ENCODE measurements at regions not wholly inside any gene's neighbourhood (a gene's known extent, or its start where the extent isn't known, plus 50 kb on each side); places are given as distances from the start of the nearest gene placed in this dataset.

DNA sequence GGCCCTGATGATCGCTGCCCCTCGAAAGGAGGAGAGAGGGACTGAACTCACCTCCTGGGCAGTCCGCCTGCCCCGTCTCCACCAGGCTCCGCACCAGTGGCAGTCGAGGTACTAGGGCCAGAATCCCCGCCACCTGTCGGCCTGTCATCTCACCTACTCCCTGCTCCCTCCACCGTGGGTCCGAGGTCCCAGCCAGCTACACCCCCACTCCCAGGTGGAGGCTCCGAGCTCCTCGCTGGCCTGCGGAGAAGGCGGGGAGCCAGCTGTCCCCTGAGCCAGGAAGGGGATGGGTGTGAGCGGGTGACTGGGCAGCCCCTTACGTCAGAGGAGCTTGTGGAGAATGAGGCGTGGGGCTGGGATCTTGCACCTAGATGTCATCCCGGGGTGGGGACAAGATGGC is 1066.5 kb upstream of the MANEA start:
- TF ChIP-seq POLR2AphosphoS5 (IDR thresholded peaks at IDR 0.05; ENCODE audit: insufficient read depth in 1 of 2, low read depth in 1 of 2): no peak
- TF ChIP-seq POLR2A (IDR thresholded peaks at IDR 0.05): no peak
- TF ChIP-seq, protein P1, sequence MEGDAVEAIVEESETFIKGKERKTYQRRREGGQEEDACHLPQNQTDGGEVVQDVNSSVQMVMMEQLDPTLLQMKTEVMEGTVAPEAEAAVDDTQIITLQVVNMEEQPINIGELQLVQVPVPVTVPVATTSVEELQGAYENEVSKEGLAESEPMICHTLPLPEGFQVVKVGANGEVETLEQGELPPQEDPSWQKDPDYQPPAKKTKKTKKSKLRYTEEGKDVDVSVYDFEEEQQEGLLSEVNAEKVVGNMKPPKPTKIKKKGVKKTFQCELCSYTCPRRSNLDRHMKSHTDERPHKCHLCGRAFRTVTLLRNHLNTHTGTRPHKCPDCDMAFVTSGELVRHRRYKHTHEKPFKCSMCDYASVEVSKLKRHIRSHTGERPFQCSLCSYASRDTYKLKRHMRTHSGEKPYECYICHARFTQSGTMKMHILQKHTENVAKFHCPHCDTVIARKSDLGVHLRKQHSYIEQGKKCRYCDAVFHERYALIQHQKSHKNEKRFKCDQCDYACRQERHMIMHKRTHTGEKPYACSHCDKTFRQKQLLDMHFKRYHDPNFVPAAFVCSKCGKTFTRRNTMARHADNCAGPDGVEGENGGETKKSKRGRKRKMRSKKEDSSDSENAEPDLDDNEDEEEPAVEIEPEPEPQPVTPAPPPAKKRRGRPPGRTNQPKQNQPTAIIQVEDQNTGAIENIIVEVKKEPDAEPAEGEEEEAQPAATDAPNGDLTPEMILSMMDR (IDR thresholded peaks at IDR 0.05): no peak
- no peaks in the 10 kb centered on the region for H3K4me1 ChIP-seq
- no peaks in the 10 kb centered on the region for H3K27me3 ChIP-seq
- intact Hi-C loops (cut with DNase I): no loop called here
- no peaks in the 10 kb centered on the region for H3K36me3 ChIP-seq
- H3K27ac ChIP-seq: no peak overlapping the region
- DNase-seq (ENCODE audit: extremely low spot score in 2 of 2): no peak
- no peaks in the 10 kb centered on the region for H3K9me3 ChIP-seq
- H3K4me3 ChIP-seq: no peak overlapping the region

DNA sequence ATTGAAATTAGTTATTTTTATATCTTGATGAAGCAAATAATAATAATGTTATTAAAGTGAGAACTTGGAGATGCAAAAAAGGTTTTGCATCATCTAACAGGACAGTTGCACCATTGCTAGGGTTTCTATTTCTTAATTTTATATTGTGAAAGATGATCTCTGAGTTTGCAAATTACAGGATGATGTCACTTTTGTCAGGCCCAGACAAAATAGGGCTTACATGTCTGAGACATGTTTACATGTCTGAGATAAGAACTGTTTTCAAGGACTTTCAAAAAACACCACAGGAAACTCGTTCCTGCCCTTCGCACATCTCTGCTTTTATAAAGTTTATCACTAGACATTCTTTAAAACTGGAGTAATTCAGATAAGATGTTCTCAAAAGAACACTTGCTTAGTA is 1075.8 kb upstream of the MANEA start:
- Histone ChIP-seq H3K27me3 (no peaks in the 10 kb centered on the region), H3K9me3 (no peaks in the 10 kb centered on the region), H3K4me3 (no peak overlapping the region), H3K4me1 (no peaks in the 10 kb centered on the region), H3K36me3 (no peaks in the 10 kb centered on the region), H3K27ac (no peak overlapping the region)
- intact Hi-C loops (cut with DNase I): no loop called here
- no peak for TF ChIP-seq POLR2AphosphoS5 (IDR thresholded peaks at IDR 0.05; ENCODE audit: insufficient read depth in 1 of 2, low read depth in 1 of 2)
- TF ChIP-seq, protein P1 (IDR thresholded peaks at IDR 0.05): no peak
- no peak for TF ChIP-seq POLR2A (IDR thresholded peaks at IDR 0.05)
- no peak for DNase-seq (ENCODE audit: extremely low spot score in 2 of 2)

DNA sequence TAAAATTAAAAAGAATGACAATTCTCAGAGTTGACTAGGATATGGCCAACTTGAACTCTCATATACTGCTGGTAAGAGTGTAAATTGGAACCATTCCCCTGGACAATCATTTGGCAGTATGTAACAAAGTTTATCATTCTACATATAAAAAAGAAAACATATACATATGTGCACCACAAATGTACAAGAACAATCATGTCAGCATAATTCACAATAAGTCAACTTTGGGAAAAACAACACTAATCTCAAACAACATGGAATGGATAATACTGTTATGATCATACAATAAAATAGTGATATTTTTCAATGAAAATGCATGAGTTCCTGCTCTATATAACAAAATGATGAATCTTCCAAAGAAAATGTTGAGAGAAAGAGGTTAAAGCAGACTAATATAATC is 1078.7 kb upstream of the EPHA7 start:
- intact Hi-C loops (cut with DNase I): no loop called here
- TF ChIP-seq, protein P1 (IDR thresholded peaks at IDR 0.05): no peak
- TF ChIP-seq POLR2AphosphoS5 (IDR thresholded peaks at IDR 0.05; ENCODE audit: insufficient read depth in 1 of 2, low read depth in 1 of 2): no peak
- no peak for TF ChIP-seq POLR2A (IDR thresholded peaks at IDR 0.05)
- Histone ChIP-seq H3K27me3 (no peaks in the 10 kb centered on the region), H3K4me1 (no peaks in the 10 kb centered on the region), H3K9me3 (no peaks in the 10 kb centered on the region), H3K4me3 (no peak overlapping the region), H3K27ac (no peak overlapping the region), H3K36me3 (no peaks in the 10 kb centered on the region)
- no peak for DNase-seq (ENCODE audit: extremely low spot score in 2 of 2)

DNA sequence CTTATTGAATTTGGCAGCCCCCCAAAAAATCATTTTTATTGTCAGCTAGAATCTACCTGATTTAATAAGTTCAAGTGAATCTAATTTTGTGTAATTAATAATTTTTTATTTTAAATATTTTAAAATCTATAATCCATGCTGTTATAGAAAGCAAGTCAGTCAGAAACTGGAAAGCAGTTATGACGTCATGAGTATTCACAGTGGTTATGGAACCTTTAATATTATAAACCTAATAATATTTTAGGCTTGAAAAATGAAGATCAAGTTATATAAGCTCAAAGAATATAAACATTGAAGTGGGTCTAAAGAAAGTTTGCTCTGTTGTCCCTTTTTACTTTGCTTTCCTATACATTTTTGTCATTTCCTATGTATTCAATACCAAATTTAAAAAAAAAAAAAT is 1075.1 kb upstream of the EPHA7 start:
- H3K4me3 ChIP-seq: no peak overlapping the region
- no peak overlapping the region for H3K27ac ChIP-seq
- no peak for DNase-seq (ENCODE audit: extremely low spot score in 2 of 2)
- intact Hi-C loops (cut with DNase I): no loop called here
- TF ChIP-seq, protein P1 (IDR thresholded peaks at IDR 0.05): no peak
- TF ChIP-seq POLR2A (IDR thresholded peaks at IDR 0.05) (no peak), POLR2AphosphoS5 (IDR thresholded peaks at IDR 0.05; ENCODE audit: insufficient read depth in 1 of 2, low read depth in 1 of 2) (no peak)
- H3K9me3 ChIP-seq: no peaks in the 10 kb centered on the region
- no peaks in the 10 kb centered on the region for H3K36me3 ChIP-seq
- no peaks in the 10 kb centered on the region for H3K4me1 ChIP-seq
- H3K27me3 ChIP-seq: no peaks in the 10 kb centered on the region

DNA sequence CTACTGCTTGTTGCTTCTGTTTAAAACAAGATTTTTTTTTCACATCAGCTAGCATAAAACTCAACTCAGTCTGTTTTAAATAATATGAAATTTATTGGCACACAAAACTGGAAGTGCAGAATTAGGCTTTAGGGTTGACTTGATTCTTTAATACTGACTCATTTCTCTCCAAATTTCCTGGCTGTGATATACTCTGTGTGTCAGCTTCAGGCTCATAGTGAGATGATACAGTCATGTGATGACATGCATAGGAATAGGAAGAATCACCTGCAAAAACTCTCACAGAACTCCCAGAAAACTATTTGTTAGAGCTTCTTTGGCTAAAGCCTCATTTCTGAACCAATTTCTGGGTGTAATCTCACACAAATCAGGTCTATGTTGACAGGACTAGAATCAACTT is 1068.0 kb upstream of the EPHA7 start:
- intact Hi-C loops (cut with DNase I): no loop called here
- TF ChIP-seq POLR2AphosphoS5 (IDR thresholded peaks at IDR 0.05; ENCODE audit: insufficient read depth in 1 of 2, low read depth in 1 of 2): no peak
- TF ChIP-seq, protein P1 (IDR thresholded peaks at IDR 0.05): no peak
- TF ChIP-seq POLR2A (IDR thresholded peaks at IDR 0.05): no peak
- Histone ChIP-seq H3K27me3 (no peaks in the 10 kb centered on the region), H3K4me3 (no peak overlapping the region), H3K9me3 (no peaks in the 10 kb centered on the region), H3K27ac (no peak overlapping the region), H3K36me3 (no peaks in the 10 kb centered on the region), H3K4me1 (no peaks in the 10 kb centered on the region)
- no peak for DNase-seq (ENCODE audit: extremely low spot score in 2 of 2)
